Loucy (cell line): ENCODE measurements at regions not wholly inside any gene's neighbourhood (a gene's known extent, or its start where the extent isn't known, plus 50 kb on each side); places are given as distances from the start of the nearest gene placed in this dataset.

Source experiments
- H2AFZ ChIP-seq: fragments of 200-600 bp; sonication (generic); 2 replicates; pipeline ENCODE4 v1.6.0; 2016; ENCODE audit warnings: antibody characterized with exemption, mild to moderate bottlenecking, low read length, moderate library complexity
- H3F3A ChIP-seq: fragments of 200-600 bp; 2 replicates; pipeline ENCODE4 v1.6.0; 2016; ENCODE audit warnings: antibody characterized with exemption, low read depth, mild to moderate bottlenecking
- H3K27me3 ChIP-seq: fragments of 200-600 bp; sonication (generic); 2 replicates; pipeline ENCODE4 v1.6.1; 2014; ENCODE audit warnings: low read length, mild to moderate bottlenecking; ENCODE audit not compliant: insufficient read depth, poor library complexity, severe bottlenecking
- H3K36me3 ChIP-seq: fragments of 200-600 bp; sonication (generic); 2 replicates; pipeline ENCODE4 v1.6.1; 2016; ENCODE audit warnings: low read length; ENCODE audit not compliant: insufficient read depth
- H3K4me1 ChIP-seq: fragments of 200-600 bp; sonication (generic); 2 replicates; pipeline ENCODE4 v1.5.1; 2014; ENCODE audit warnings: low read length, mild to moderate bottlenecking; ENCODE audit not compliant: insufficient read depth, poor library complexity, severe bottlenecking
- H3K4me2 ChIP-seq: fragments of 200-600 bp; sonication (generic); 2 replicates; pipeline ENCODE4 v1.6.0; 2014; ENCODE audit warnings: antibody characterized with exemption, low read length, low read depth, mild to moderate bottlenecking; ENCODE audit not compliant: poor library complexity, severe bottlenecking
- H3K4me3 ChIP-seq: fragments of 200-600 bp; sonication (generic); 2 replicates; pipeline ENCODE4 v1.5.1; 2014; ENCODE audit warnings: low read length, mild to moderate bottlenecking, mixed read lengths; ENCODE audit not compliant: poor library complexity, severe bottlenecking
- H3K79me2 ChIP-seq: fragments of 200-600 bp; sonication (generic); 2 replicates; pipeline ENCODE4 v1.6.1; 2014; ENCODE audit warnings: low read length; ENCODE audit not compliant: insufficient read depth
- H3K9ac ChIP-seq: fragments of 200-600 bp; sonication (generic); 2 replicates; pipeline ENCODE4 v1.6.0; 2014; ENCODE audit warnings: mild to moderate bottlenecking, low read depth, low read length, moderate library complexity; ENCODE audit not compliant: poor library complexity, severe bottlenecking
- H3K9me2 ChIP-seq: fragments of 200-600 bp; sonication (generic); replicated peaks from 2 replicates; pipeline ENCODE4 v1.6.1; 2016; ENCODE audit warnings: low read depth, low read length, mixed read lengths
- H3K9me3 ChIP-seq: fragments of 200-600 bp; sonication (generic); 2 replicates; pipeline ENCODE4 v1.6.1; 2014; ENCODE audit warnings: mild to moderate bottlenecking, antibody characterized with exemption, low read length, low read depth; ENCODE audit not compliant: insufficient read depth
- H4K20me1 ChIP-seq: fragments of 200-600 bp; sonication (generic); 2 replicates; pipeline ENCODE4 v1.6.0; 2014; ENCODE audit warnings: antibody characterized with exemption, low read length, mild to moderate bottlenecking; ENCODE audit not compliant: insufficient read depth, poor library complexity, severe bottlenecking
- CTCF ChIP-seq: fragments of 200-600 bp; sonication (generic); conservative IDR thresholded peaks from 2 replicates; pipeline ENCODE4 v1.5.1; 2014; ENCODE audit warnings: mild to moderate bottlenecking, antibody characterized with exemption, low read length
- EZH2phosphoT487 ChIP-seq: fragments of 200-600 bp; IDR thresholded peaks from 2 replicates; pipeline ENCODE4 v1.6.1; 2018; ENCODE audit warnings: antibody characterized with exemption, mild to moderate bottlenecking, moderate library complexity, borderline replicate concordance

DNA sequence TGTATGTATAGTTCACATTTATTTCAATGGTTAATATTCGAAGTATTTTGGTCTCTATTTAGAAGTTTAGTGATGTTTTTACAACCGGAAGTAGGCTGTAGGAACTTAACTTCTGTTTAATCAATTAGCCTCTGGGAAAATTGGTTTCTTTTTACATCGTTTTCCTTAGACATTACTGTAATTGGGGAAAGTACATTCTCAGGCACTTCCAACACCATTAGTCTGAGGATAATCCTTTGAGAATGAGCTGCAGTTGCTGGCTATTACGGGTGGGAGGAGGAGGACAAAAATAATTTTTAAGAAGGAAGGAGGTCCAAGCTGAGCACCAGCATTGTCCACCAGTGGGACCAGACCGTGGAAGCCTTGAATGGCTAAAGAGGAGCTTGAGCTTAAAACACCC lies 70.4 kb upstream of the ST3GAL5 start:
- Histone ChIP-seq H3K79me2 (no peaks in the 10 kb centered on the region), H3F3A (no peaks in the 10 kb centered on the region), H4K20me1 (no peaks in the 10 kb centered on the region), H3K4me1 (no peaks in the 10 kb centered on the region), H3K9me2 (no peaks in the 10 kb centered on the region), H3K4me3 (no peak overlapping the region), H3K27me3 (no peaks in the 10 kb centered on the region), H2AFZ (no peak overlapping the region), H3K4me2 (no peak overlapping the region), H3K36me3 (no peaks in the 10 kb centered on the region), H3K9me3 (peaks cover 13% of the 10 kb centered on the region; the same call in 1 of the 2 replicates), H3K9ac (no peak overlapping the region)
- TF ChIP-seq CTCF, result no peak
- no peak for TF ChIP-seq EZH2phosphoT487

- no peak overlapping the region for H3K4me3 ChIP-seq
- no peak for TF ChIP-seq EZH2phosphoT487
- no peak for TF ChIP-seq CTCF
- H3K27me3 ChIP-seq, result no peaks in the 10 kb centered on the region
- H3K4me2 ChIP-seq, result no peak overlapping the region
- H2AFZ ChIP-seq, result no peak overlapping the region
- no peaks in the 10 kb centered on the region for H3F3A ChIP-seq
- no peaks in the 10 kb centered on the region for H3K79me2 ChIP-seq
- no peaks in the 10 kb centered on the region for H3K36me3 ChIP-seq
- no peaks in the 10 kb centered on the region for H4K20me1 ChIP-seq
- no peak overlapping the region for H3K9ac ChIP-seq
- H3K9me3 ChIP-seq, result peaks cover 13% of the 10 kb centered on the region; the same call in 1 of the 2 replicates
- no peaks in the 10 kb centered on the region for H3K9me2 ChIP-seq
- no peaks in the 10 kb centered on the region for H3K4me1 ChIP-seq
These were observed 69.9 kb upstream of the ST3GAL5 start for GRCh38 chr2:85958731-85959130.

GRCh38 chr2:85957256-85957655 lies 68.5 kb upstream of the ST3GAL5 start:
- H3K9me3 ChIP-seq, result peaks cover 13% of the 10 kb centered on the region; the same call in 1 of the 2 replicates
- H3K4me1 ChIP-seq, result no peaks in the 10 kb centered on the region
- no peaks in the 10 kb centered on the region for H3K9me2 ChIP-seq
- H2AFZ ChIP-seq, result no peak overlapping the region
- H3F3A ChIP-seq, result no peaks in the 10 kb centered on the region
- no peaks in the 10 kb centered on the region for H4K20me1 ChIP-seq
- no peak for TF ChIP-seq CTCF
- TF ChIP-seq EZH2phosphoT487, result no peak
- H3K36me3 ChIP-seq, result no peaks in the 10 kb centered on the region
- no peaks in the 10 kb centered on the region for H3K79me2 ChIP-seq
- no peaks in the 10 kb centered on the region for H3K27me3 ChIP-seq
- H3K4me2 ChIP-seq, result no peak overlapping the region
- H3K9ac ChIP-seq, result no peak overlapping the region
- no peak overlapping the region for H3K4me3 ChIP-seq
